PC-9 (cell line): ENCODE measurements at regions not wholly inside any gene's neighbourhood (a gene's known extent, or its start where the extent isn't known, plus 50 kb on each side); places are given as distances from the start of the nearest gene placed in this dataset.
"Not testable (repeated sequence)": the region's sequence is repeated elsewhere in the genome, so short reads cannot be mapped to it uniquely, and the experiment has no call there.

Experiments
- CTCF ChIP-seq: fragments of 200-600 bp; sonication (generic); conservative IDR thresholded peaks from 2 replicates; pipeline ENCODE4 v1.6.1; 2017; ENCODE audit warnings: mixed run types, antibody characterized with exemption, mild to moderate bottlenecking, moderate library complexity
- EZH2 ChIP-seq: fragments of 200-600 bp; sonication (generic); IDR thresholded peaks from 2 replicates; pipeline ENCODE4 v1.8.0; 2017; ENCODE audit warnings: antibody characterized with exemption, low read depth

GRCh38 chr20:40909489-40909888, 119.1 kb upstream of the TOP1 start:
- not testable (repeated sequence) for TF ChIP-seq CTCF, EZH2
